K562 (cell line): ENCODE measurements at regions not wholly inside any gene's neighbourhood (a gene's known extent, or its start where the extent isn't known, plus 50 kb on each side); places are given as distances from the start of the nearest gene placed in this dataset.

Experiments
- ARID3A ChIP-seq: IDR thresholded peaks from 2 replicates; pipeline ENCODE4 v1.6.1; 2012; ENCODE audit warnings: low read depth, low read length, improper control_type of control experiment, borderline replicate concordance
- BRD9 ChIP-seq: fragments of 450-650 bp; IDR thresholded peaks from 2 replicates; pipeline ENCODE4 v1.6.1; 2018; ENCODE audit warnings: low read depth; ENCODE audit not compliant: partially characterized antibody
- C11orf30 ChIP-seq: fragments of 450-650 bp; IDR thresholded peaks from 2 replicates; pipeline ENCODE4 v1.6.1; 2016; ENCODE audit warnings: low read depth, mild to moderate bottlenecking
- CBX5 ChIP-seq: IDR thresholded peaks from 2 replicates; pipeline ENCODE4 v1.6.1; 2014; ENCODE audit warnings: low read depth, borderline replicate concordance
- E2F3 ChIP-seq: fragments of 250-450 bp; sonication (Bioruptor Pico); IDR thresholded peaks from 2 replicates; pipeline ENCODE4 v1.4.0; 2020; ENCODE audit warnings: mild to moderate bottlenecking
- HNRNPUL1 ChIP-seq: fragments of 200-400 bp; formaldehyde crosslinking; IDR thresholded peaks from 2 replicates; pipeline ENCODE4 v1.6.1; 2017; ENCODE audit warnings: low read length
- HOXB6 ChIP-seq: fragments of 250-450 bp; sonication (Bioruptor Pico); IDR thresholded peaks from 2 replicates; pipeline ENCODE4 v1.5.1; 2022; ENCODE audit warnings: mild to moderate bottlenecking, borderline replicate concordance
- HSF4 ChIP-seq: fragments of 250-450 bp; sonication (Bioruptor Pico); IDR thresholded peaks from 2 replicates; pipeline ENCODE4 v2.1.2; 2022; ENCODE audit warnings: mild to moderate bottlenecking, moderate library complexity, borderline replicate concordance
- JUND ChIP-seq, 2 experiments: IDR thresholded peaks; 2 replicates in 1 of 2; 3 replicates in 1 of 2; pipeline ENCODE4 v1.6.1; 2011; ENCODE audit warnings: borderline replicate concordance in 2 of 2, low read depth in 2 of 2, low read length in 2 of 2, improper control_type of control experiment in 1 of 2, missing biosample characterization in 1 of 2, missing genetic modification characterization in 1 of 2, missing genetic modification reagents in 1 of 2
- KLF10 ChIP-seq: fragments of 250-450 bp; sonication (Bioruptor Pico); IDR thresholded peaks from 2 replicates; pipeline ENCODE4 v1.6.1; 2021; ENCODE audit warnings: matching md5 sums
- MAFF ChIP-seq: IDR thresholded peaks from 2 replicates; pipeline ENCODE4 v1.6.1; 2012; ENCODE audit warnings: low read length, improper control_type of control experiment
- NFIX ChIP-seq: fragments of 250-450 bp; sonication (Bioruptor Pico); IDR thresholded peaks from 2 replicates; pipeline ENCODE4 v1.4.0; 2020; ENCODE audit warnings: low read depth, mild to moderate bottlenecking, moderate library complexity
- SIN3A ChIP-seq, 2 experiments: fragments of 150-350 bp in 1 of 2; IDR thresholded peaks; 2 replicates each; pipeline ENCODE4 v1.6.1; 2011 to 2016; ENCODE audit warnings: borderline replicate concordance in 2 of 2, low read depth in 2 of 2, low read length in 2 of 2, mild to moderate bottlenecking in 2 of 2, moderate library complexity in 2 of 2; ENCODE audit not compliant: control insufficient read depth in 1 of 2
- TAL1 ChIP-seq: fragments of 450-650 bp; IDR thresholded peaks from 2 replicates; pipeline ENCODE4 v1.6.1; 2016; ENCODE audit warnings: mild to moderate bottlenecking
- TEAD2 ChIP-seq: fragments of 450-650 bp; IDR thresholded peaks from 2 replicates; pipeline ENCODE4 v1.6.1; 2016; ENCODE audit warnings: missing genetic modification characterization, control low read depth, missing compliant biosample characterization
- ZNF239 ChIP-seq: fragments of 250-450 bp; sonication (Bioruptor Pico); IDR thresholded peaks from 2 replicates; pipeline ENCODE4 v1.4.0; 2020; ENCODE audit warnings: mild to moderate bottlenecking
- ZNF696 ChIP-seq: fragments of 250-450 bp; sonication (Bioruptor Pico); conservative IDR thresholded peaks from 2 replicates; pipeline ENCODE4 v1.4.0; 2020; ENCODE audit warnings: mild to moderate bottlenecking, moderate library complexity
- TF ChIP-seq, protein P1 (sequence below): fragments of 250-450 bp; sonication (Bioruptor Pico); IDR thresholded peaks from 2 replicates; pipeline ENCODE4 v1.5.1; 2021; ENCODE audit warnings: mild to moderate bottlenecking
- TF ChIP-seq, protein P2 (sequence below): fragments of 250-450 bp; sonication (Bioruptor Pico); IDR thresholded peaks from 2 replicates; pipeline ENCODE4 v1.5.0; 2021; ENCODE audit warnings: mild to moderate bottlenecking, moderate library complexity
- TF ChIP-seq, protein P3 (sequence below): fragments of 200-800 bp; sonication (Bioruptor generic); IDR thresholded peaks from 2 replicates; pipeline ENCODE4 v1.6.1; 2017; ENCODE audit warnings: missing genetic modification characterization, missing compliant biosample characterization

- TF ChIP-seq, protein P1, sequence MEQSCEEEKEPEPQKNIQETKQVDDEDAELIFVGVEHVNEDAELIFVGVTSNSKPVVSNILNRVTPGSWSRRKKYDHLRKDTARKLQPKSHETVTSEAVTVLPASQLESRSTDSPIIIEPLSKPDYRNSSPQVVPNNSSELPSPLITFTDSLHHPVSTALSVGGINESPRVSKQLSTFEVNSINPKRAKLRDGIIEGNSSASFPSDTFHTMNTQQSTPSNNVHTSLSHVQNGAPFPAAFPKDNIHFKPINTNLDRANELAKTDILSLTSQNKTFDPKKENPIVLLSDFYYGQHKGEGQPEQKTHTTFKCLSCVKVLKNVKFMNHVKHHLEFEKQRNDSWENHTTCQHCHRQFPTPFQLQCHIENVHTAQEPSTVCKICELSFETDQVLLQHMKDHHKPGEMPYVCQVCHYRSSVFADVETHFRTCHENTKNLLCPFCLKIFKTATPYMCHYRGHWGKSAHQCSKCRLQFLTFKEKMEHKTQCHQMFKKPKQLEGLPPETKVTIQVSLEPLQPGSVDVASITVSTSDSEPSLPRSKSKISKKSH (CRISPR knock-in tag): no peak
- TF ChIP-seq, protein P2, sequence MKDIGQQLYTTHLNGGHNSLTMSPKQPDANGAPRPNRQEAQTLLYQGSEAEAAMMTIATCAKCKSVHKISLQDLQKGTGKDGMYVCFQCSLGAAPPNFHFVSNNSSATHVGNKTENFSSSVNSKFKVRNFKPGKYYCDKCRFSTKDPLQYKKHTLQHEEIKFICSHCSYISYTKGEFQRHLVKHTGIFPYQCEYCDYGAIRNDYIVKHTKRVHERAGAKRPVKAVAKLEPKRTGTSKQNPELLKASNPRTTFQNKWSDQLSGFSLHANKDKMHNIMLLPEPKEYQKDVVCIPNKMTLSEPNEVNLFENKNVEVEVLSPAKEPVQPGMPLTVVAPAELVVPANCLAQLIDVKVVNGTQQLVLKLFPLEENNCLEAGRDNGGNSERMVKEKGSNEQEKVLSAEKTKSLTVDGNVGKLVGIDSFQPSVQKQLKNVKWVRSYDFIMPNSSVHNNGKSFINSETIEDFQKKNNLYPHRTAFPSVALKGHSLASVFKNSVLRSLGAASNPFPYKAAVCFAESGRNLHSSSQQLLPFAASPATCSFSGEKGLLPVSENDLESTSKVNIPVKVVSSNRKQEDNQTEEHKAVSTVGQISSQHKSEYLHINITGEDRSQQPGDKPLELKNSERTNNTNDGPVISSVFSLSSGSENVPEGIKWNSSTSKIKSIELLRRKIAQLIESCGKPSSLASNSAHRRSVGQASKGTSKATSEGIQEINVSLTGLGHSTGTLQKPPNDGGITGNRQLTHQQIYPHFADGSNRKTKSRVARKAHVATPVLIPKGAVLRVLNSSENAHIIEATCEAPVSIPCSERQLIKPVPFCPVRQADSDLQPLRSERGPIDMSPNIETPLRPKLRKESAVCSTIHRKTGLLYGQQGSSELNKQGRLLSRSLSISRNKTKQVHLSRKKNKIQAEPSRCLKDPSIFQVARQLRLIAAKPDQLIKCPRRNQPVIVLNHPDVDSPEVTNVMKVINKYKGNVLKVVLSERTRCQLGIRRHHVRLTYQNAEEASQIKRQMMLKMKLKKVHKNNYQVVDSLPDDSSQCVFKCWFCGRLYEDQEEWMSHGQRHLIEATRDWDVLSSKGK (CRISPR knock-in tag): no peak
- TF ChIP-seq MAFF (peak; percentile 73), ZNF239 (CRISPR knock-in tag) (0 out of 2 replicates have a peak, but pooled peaks have one; percentile 15), CBX5 (no peak), HOXB6 (no peak), E2F3 (CRISPR knock-in tag) (no peak), KLF10 (no peak), HSF4 (CRISPR knock-in tag) (peak; percentile 43; the same call in 1 of the 2 replicates), C11orf30 (peak; percentile 80), ARID3A (no peak), NFIX (no peak), TAL1 (peak; percentile 30), ZNF696 (CRISPR knock-in tag) (no peak), SIN3A (IDR thresholded peaks at IDR 0.05; ENCODE audit: borderline replicate concordance in 2 of 2, control insufficient read depth in 1 of 2, low read depth in 2 of 2, low read length in 2 of 2) (no peak), TEAD2 (tag) (0 out of 2 replicates have a peak, but pooled peaks have one; percentile 15), JUND (IDR thresholded peaks at IDR 0.05; ENCODE audit: borderline replicate concordance, low read depth, low read length) (peak; percentile 32; the same call in 1 of the 2 replicates), JUND (tag; IDR thresholded peaks at IDR 0.05; ENCODE audit: borderline replicate concordance, low read depth, low read length) (peak; percentile 57; the same call in 2 of the 3 replicates), BRD9 (no peak), HNRNPUL1 (no peak)
- TF ChIP-seq, protein P3, sequence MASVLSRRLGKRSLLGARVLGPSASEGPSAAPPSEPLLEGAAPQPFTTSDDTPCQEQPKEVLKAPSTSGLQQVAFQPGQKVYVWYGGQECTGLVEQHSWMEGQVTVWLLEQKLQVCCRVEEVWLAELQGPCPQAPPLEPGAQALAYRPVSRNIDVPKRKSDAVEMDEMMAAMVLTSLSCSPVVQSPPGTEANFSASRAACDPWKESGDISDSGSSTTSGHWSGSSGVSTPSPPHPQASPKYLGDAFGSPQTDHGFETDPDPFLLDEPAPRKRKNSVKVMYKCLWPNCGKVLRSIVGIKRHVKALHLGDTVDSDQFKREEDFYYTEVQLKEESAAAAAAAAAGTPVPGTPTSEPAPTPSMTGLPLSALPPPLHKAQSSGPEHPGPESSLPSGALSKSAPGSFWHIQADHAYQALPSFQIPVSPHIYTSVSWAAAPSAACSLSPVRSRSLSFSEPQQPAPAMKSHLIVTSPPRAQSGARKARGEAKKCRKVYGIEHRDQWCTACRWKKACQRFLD (CRISPR knock-in tag): peak; percentile 70; the same call in 1 of the 2 replicates
Measured at GRCh38 chr1:65572701-65573421, 152.4 kb downstream of the LEPR start (continued).
